ENCODE measurements at regions not wholly inside any gene's neighbourhood (a gene's known extent, or its start where the extent isn't known, plus 50 kb on each side); places are given as distances from the start of the nearest gene placed in this dataset.

- in situ Hi-C loops (cut with MboI; ENCODE audit: low sequenced_read_pairs), result no loop called here
These were observed 109.5 kb upstream of the SDK1 start for GRCh38 chr7:3191548-3191947.

GRCh38 chr7:3192669-3193068 lies 108.4 kb upstream of the SDK1 start:
- in situ Hi-C loops (cut with MboI; ENCODE audit: low sequenced_read_pairs), result no loop called here

DNA sequence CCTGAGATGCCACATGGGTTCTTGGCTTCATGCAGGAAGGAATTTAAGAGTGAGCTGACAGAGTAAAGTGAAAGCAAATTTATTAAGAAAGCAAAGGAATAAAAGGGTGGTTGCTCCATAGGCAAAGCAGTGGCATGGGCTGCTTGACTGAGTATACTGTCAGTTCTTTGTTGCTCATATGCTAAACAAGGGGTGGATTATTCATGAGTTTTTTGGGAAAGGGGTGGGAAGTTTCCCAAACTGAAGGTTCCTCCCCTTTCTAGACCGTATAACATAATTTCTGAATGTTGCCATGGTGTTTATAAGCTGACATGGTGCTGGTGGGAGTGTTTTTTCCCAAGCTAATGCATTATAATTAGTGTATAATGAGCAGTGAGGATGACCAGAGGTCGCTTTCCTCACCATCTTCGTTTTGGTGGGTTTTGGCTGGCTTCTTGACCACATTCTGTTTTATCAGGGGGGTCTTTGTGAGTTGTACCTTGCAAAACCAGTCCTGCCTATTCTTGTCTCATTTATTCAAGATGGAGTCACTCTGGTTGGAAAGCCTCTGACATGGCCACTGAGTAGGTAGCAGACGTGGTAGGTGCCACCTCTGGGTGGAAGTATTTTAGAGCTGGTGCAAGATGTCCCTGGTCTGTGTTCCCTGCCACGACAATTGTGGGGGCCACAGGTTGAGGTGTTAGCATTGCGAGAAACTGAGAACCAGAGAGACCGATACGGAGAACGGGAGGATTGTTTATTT lies 107.5 kb upstream of the SDK1 start:
- in situ Hi-C loops (cut with MboI; ENCODE audit: low sequenced_read_pairs), result no loop called here

GRCh38 chr7:3194501-3195141 lies 106.4 kb upstream of the SDK1 start:
- in situ Hi-C loops (cut with MboI; ENCODE audit: low sequenced_read_pairs), result no loop called here

- in situ Hi-C loops (cut with MboI; ENCODE audit: low sequenced_read_pairs), result no loop called here
These were observed 105.9 kb upstream of the SDK1 start for GRCh38 chr7:3195160-3195559.

GRCh38 chr7:3196629-3197400 lies 104.2 kb upstream of the SDK1 start:
- in situ Hi-C loops (cut with MboI; ENCODE audit: low sequenced_read_pairs), result no loop called here

DNA sequence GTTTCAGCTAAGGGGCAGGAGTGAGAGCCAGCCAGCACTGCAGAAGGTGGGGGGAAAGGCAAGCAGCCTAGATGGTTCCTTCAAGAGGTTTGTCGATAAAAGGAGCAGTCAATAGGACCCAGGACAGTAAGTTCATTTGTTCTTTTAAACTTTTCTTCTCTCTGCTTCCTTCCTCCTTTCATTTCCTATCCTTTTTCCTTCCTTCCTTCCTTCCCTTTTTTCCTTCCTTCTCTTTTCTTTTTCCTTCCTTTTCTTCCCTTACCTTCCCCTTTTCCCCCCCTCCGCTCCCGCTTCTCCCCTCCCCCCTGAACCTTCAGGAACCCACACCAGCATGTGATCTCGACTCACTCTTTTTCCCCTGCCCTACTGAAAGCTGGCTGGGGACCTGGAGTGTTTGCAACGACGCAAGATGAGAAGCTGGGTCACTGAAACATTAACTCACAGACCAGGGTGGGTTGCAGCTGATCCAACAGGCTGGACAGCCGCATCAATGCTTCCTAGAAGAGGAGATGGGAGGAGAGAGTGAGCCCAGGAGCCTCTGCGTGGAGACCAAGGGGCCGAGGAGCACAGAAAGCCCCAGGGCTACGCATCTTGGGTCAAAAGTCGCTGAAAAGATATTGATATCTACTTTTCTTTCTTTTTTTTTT lies 103.4 kb upstream of the SDK1 start:
- in situ Hi-C loops (cut with MboI; ENCODE audit: low sequenced_read_pairs), result no loop called here

- in situ Hi-C loops (cut with MboI; ENCODE audit: low sequenced_read_pairs), result no loop called here
These were observed 102.7 kb upstream of the SDK1 start for GRCh38 chr7:3198316-3198715.

- in situ Hi-C loops (cut with MboI; ENCODE audit: low sequenced_read_pairs), result no loop called here
These were observed 100.5 kb upstream of the SDK1 start for GRCh38 chr7:3200504-3200903.

- in situ Hi-C loops (cut with MboI; ENCODE audit: low sequenced_read_pairs), result no loop called here
These were observed 99.7 kb upstream of the SDK1 start for GRCh38 chr7:3201306-3201705.

- in situ Hi-C loops (cut with MboI; ENCODE audit: low sequenced_read_pairs), result no loop called here
These were observed 98.9 kb upstream of the SDK1 start for GRCh38 chr7:3201937-3202710.

- in situ Hi-C loops (cut with MboI; ENCODE audit: low sequenced_read_pairs), result no loop called here
These were observed 96.5 kb upstream of the SDK1 start for GRCh38 chr7:3204526-3204925.

- in situ Hi-C loops (cut with MboI; ENCODE audit: low sequenced_read_pairs), result no loop called here
These were observed 95.0 kb upstream of the SDK1 start for GRCh38 chr7:3206101-3206500.

DNA sequence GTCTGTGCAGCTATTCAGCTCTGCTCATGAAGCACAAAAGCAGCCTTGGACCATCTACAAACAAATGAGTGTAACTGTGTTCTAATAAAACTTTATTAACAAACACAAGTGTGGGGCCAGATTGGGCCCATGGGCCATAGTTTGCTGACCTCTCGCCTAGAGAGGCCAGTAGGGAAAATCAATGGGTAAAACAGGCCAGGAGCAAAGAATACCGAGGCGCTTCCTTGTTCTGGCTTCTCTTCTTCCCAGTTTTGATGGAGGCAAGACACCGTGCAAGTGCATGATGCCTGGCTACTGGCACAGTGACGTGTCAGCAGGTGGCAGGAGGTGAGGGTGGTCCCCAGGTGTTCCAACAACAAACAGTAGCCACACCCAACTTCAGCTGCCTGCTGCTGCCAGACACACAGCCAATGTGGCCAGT lies 94.3 kb upstream of the SDK1 start:
- in situ Hi-C loops (cut with MboI; ENCODE audit: low sequenced_read_pairs), result no loop called here

GRCh38 chr7:3207387-3207902 lies 93.6 kb upstream of the SDK1 start:
- in situ Hi-C loops (cut with MboI; ENCODE audit: low sequenced_read_pairs), result no loop called here

DNA sequence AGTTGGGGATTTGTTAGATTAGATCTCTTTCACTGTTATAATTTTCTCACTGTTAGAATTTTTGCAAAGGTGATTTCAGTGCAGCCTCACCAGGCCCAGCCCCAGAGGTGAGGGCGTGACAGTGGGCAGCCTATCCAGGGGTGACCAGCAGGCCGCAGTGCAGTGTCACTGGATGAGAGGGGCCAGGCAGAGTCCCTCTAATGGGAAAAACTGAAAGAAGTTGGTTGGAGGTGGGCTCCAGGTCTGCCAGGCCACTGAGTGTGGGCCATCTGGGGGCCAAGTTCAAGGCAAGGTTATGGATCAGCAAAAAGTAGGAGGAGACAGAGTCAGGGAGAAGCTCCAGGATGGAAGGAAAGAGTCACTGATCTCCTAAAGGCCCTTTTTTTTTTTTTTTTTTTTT lies 90.5 kb upstream of the SDK1 start:
- in situ Hi-C loops (cut with MboI; ENCODE audit: low sequenced_read_pairs), result no loop called here

DNA sequence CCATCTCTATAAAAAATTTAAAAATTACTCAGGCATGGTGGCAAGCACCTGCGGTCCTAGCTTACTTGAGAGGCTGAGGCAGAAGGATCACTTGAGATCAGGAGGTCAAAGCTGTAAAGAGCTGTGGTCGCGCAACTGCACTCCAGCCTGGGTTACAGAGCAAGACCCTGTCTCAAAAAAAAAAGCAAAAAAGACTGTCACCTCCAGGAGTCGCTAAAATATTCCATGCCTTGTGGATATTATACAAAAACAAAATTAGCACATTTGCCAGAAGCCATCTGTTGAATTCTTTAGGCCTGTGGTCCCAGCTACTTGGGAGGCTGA lies 87.0 kb upstream of the SDK1 start:
- in situ Hi-C loops (cut with MboI; ENCODE audit: low sequenced_read_pairs), result no loop called here

- in situ Hi-C loops (cut with MboI; ENCODE audit: low sequenced_read_pairs), result no loop called here
These were observed 85.1 kb upstream of the SDK1 start for GRCh38 chr7:3215624-3216585.

- in situ Hi-C loops (cut with MboI; ENCODE audit: low sequenced_read_pairs), result no loop called here
These were observed 83.9 kb upstream of the SDK1 start for GRCh38 chr7:3217166-3217565.
